DMS153 treated with DMSO at 0.1 percent for 48 hours (cell line): ENCODE measurements at regions not wholly inside any gene's neighbourhood (a gene's known extent, or its start where the extent isn't known, plus 50 kb on each side); places are given as distances from the start of the nearest gene placed in this dataset.
"Not testable (repeated sequence)": the region's sequence is repeated elsewhere in the genome, so short reads cannot be mapped to it uniquely, and the experiment has no call there.

Experiments used
- DNase-seq: peaks from one replicate; lab custom pipeline; 2025; ENCODE audit not compliant: unreplicated experiment; lab: John Stamatoyannopoulos, UW

GRCh38 chr11:112310848-112311247 is 50.2 kb upstream of the PLET1 start:
- no peak for DNase-seq

DNA sequence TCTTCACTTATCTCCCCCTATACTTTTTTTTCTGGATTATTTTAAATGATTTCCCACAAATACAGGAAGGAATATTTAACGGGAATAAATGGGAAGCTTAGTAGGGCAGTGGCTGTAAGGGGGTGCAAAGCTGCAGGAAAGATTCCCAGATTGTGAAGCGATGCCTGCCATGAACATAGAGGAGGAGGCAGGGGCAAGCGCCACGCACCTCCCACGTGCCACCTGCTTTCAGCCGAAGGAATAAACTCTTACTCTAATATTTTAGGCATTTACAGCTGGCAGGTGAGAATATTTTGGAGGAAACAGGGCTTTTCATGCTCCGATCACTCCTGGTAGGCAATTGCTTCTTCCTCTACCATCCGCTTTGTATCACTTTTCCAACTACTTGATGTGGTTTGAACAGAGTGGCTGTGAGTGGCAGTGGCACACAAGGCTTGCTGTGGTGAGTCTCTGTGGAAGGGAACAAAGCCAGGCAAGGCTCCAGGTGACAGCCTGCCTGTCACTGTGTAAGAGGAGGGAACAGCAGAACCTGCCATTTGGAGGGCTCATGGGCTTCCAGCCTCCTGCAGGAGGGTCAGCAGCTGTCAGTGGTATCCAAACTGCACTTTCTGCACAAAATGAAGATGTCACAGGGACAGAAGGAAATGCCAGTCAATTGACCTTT is 54.5 kb upstream of the PLET1 start:
- no peak for DNase-seq

DNA sequence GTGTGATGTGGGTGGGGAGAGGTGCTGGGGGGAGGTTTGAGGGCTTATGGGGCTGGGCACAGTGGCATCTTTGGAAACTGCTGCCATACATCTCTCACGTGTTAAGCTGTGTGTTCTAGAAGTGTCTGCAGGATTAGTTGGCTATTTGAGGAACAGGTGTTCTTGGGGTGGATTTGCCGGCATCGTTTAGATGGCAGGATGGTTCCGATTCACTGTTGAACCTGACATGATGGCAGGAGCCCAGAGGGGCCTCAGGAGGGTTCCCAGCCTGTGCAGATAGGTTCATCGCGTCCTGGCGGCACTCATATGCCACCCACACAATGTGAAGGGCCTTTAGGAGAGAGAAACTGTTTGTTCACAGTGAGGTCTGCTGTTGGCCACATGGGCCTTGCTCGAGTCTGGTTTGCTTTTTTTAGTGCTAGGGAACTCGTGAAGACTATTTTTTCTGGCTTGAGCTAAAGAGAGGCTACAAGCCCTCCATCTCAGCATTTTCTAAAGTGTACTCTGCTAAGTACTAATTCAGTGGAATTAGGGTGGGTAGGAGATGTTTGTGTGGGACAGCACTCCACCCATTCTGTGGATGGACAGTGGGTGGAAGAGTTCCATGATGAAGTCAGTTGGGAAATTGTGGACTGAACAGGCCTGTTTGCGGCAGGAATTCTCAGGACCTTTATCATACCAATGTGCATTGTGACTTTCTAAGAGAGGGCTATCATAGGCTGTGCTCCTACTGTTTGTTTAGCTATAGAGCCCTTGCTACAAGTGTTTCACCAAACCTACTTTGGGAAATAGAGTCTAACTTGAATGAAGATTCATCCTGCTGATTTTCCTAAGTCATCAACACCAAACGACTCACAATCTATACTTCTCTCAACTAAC is 55.4 kb upstream of the PLET1 start:
- DNase-seq, result no peak

GRCh38 chr11:112316971-112317370 is 56.3 kb upstream of the PLET1 start:
- DNase-seq, result no peak

DNA sequence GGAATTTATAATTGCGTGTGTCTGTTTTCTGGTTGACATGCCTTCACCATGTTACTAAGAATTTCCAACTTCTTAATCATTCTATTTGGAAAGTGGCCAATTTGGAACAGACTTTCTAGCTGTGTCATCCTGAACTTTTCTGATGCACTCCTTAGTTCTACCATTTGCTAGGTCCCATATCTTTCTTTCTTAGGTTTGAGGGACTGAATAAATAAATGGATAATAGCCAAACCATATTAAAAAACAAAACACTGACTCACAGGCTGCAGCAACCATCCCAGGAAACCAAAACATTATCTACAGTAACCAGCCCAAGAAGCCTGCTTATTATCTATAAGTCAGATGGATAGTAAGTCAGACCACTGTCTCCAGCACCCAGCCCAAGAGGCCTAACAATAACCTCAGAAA is 57.5 kb upstream of the PLET1 start:
- no peak for DNase-seq

GRCh38 chr11:112318661-112319060 is 58.0 kb upstream of the PLET1 start:
- DNase-seq, result no peak

DNA sequence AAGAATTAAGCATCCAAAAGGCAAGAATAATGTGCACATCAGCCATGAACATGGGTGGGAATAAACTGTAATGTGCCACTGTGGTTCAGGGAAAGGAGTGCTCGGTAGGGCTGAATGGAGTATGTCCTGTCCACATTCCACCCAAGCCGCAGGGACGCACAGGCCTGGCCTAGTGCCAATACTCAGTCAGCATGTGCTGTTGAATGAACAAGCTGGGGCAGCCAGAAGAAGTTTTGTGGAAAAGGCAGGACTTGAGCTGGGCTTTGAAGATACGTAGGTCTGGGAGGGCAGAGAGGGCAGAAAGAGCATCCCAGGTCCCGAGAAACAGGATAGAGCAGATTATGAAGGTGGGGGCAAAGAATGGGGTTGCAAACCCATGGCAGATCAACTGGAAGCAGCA is 60.0 kb upstream of the PLET1 start:
- peak; percentile 46 for DNase-seq

DNA sequence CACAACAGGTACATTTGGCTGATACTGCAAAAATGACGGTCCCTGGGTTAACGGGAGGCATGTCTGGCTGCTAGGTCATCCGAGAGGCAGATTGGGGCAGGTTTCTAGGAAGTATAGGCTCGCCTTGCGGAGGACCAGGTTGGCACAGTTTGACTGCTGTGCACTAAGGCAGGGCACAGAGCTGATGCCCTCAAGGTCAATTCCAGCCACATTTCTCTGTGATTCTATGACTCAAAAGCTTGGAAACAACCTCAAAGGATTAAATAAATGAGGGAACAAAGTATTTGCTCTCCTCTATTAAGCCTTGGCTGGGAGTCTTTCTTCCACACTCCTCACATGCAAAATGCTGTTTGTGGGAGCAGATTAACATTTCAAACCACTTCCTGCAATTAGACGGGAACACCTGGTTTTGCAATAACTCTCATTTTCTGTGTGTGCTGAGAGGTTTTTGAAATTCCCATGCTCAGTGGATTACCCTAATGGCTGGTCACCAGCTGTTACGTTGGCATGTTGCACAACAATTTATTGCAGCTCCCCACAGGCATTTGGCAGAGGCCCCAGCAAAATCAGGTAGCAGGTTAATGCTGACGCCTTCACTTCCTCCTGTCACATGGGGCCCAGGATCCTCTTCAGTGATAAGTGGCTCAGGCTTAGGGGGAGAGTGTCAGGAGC is 61.0 kb upstream of the PLET1 start:
- peak; percentile 63 for DNase-seq

DNA sequence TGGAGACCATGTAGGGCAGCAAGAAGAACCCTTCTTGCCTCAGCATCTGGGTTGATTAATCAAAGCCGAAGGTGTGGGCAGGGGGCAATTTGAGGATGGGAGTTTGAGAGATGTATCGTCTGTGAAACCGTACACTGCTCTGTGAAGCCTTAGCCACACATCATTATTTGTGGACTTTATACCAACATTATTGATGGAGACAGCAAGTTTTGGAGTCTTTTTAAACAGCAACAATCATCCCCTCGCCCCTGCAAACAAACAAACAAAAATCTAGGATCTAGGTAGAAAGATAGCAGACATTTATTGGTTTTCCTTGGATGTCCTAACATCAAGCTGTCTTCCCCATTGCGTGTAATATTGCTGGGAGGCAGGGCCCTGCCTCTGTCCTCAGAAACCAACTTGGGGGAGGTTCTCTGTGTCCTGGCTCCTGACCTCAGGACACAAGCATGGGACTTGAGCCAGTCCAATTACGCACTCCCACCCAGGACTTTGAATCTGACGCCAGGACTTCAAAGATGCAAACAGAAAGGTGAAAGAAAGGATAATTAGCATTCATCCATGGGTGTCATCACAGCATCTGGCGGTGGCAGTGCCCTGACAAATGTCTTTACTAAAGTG is 61.6 kb upstream of the PLET1 start:
- DNase-seq, result no peak

DNA sequence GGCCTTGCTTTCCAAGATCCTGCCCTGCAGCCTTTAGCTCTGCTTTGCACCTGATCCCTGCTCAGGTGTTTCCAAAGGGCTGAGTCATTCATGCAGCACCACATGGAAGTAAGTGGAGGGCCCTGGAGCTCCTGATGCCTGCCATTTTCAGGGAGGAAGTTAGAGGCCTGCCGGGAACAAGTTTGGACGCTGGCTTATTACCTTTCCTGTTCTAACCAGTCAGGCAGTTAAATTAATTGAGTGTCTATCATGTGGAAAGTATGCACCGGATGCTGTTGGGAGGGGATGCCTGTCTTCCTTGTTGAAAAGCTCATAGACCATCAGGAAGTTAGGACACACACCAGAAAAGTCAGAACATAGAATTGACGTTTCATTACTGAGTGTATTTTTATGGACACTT is 73.7 kb upstream of the PLET1 start:
- DNase-seq, result no peak

DNA sequence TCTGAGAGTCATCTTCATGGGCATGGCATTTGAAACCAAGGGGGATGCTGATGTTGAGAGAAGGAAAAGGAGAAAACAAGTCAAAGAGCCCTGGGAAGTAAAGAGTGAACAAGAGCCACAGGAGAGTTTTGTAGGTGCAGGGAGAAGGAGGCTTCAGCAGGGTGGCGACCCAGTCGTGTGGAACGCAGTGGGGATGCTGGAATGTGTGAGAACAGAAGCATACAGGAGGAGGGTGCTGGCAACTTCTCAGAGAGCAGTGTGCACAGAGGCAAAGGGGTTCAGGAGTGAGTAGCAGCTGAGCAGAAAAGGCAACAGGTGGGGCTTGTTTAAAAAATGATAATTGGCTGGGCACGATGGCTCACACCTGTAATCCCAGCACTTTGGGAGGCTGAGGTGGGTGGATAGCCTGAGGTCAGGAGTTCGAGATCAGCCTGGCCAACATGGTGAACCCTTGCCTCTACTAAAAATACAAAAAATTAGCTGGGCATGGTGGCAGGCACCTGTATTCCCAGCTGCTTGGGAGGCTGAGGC is 75.8 kb upstream of the PLET1 start:
- DNase-seq, result no peak

DNA sequence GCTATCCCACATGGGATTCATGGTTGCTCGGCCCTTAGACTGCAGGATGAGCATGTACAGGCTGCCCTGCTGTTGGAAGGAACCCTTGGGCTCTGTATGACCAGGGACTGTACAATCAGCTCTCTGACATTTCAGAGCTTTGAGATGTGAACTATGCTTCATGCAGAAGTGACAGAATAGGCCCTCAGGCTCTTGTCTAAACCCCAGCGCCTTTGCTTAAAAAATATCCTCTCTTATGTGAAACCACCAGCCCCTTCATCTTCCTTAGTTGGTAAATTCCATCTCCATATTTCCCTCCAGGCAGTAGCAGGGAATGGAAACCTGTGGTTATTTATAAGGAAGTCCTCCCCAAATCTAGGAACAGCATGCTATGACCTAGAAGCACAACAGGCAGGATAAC is 78.9 kb upstream of the PLET1 start:
- no peak for DNase-seq

DNA sequence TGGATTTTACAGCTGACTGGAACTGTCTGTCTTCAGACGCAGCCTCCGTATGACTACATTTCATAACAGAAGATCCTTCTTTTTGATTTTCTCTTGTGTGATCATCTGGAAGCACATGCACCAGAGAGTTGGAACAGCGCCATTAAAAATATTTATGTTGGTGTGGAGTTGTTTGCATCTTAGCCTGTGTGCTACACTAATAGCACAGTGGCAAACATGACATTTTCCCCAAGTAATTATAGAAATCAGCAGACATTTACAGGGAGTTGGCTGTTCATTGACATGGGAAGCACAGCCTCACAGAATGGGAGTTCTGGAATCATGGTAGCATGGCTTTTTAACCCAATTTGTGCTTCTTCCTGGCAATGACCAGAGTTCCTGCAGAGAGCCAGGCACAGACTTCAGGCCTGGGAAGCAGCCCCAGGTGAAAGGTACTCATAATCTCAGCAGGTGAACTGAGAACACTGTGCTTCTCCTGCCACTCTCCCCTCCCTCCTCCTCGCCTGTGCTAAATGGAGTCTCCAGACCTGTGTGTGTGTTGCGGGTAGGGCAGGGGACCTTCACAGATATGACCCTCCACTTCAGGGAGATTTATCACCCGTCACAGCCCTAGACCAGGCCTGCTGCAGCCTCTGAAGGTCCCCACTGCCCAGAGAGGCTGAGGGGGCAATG is 82.8 kb upstream of the PLET1 start:
- DNase-seq, result no peak

DNA sequence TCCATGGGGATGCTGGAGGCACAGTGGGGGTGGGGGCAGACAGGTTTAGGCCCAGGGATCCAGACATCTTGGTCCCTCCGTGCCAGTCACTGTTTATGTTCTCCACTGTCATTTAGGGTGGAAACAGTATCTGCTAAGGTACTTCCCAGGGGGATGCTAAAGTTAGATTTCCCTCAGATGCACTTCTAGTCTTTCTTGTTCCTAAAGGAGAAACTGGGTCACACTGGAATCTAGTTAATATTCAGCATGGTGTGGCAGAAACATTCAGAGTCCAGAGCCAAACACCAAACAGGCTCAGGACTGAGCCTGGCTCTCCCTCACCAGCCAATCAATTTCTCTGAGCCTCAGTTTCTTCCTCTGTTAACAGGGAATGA is 83.4 kb upstream of the PLET1 start:
- DNase-seq, result no peak

GRCh38 chr11:112345166-112345565 is 84.5 kb upstream of the PLET1 start:
- DNase-seq, result no peak

DNA sequence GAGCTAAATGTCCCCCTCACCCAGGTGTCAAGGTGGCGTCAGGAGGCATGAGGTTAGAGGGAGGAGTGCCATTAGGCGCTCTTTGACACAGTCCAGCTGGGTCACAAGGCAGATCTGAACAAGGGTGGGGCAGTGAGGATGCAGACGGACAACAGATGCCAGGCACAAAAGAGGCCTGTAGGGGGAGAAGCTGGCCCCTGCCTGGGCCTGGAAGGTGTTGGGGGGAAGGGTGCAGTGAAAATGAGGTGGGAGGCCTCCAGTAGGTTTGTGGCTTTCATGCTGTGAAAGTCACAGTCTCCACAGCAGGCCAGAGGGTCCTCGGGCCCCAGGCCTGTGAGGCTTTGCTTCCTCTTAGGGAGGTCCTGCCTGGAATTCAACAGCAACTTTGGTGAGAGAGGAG is 85.0 kb upstream of the PLET1 start:
- no peak for DNase-seq

- DNase-seq, result no peak
These were observed 85.9 kb upstream of the PLET1 start for GRCh38 chr11:112346586-112346985.

DNA sequence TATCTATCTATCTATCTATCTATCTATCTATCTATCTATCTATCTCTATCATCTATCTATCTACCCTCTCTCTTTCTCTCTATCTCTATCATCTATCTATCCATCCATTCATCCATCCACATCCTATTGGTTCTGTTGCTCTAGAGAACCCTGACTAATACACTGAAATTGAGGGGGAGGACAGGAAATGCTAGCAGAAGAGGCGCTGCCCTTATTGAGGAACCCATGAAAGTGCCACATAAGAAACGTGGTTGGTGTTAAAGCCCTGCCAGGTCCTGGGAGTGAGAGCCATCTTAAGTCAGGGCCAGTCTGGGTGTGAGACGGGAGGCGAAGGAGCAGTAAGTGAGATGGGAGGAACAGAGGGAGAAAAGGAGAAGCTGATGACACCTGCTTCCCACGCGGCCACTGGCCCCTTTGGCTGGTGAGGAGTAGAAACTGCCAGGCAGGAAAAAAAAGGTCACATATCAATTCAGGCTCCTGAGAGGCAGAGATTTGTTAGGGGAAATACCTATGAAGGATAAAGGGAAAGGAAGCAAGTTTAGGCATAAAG is 87.9 kb upstream of the PLET1 start:
- DNase-seq, result no peak

GRCh38 chr11:112351423-112351822 is 90.8 kb upstream of the PLET1 start:
- DNase-seq, result not testable (repeated sequence)

DNA sequence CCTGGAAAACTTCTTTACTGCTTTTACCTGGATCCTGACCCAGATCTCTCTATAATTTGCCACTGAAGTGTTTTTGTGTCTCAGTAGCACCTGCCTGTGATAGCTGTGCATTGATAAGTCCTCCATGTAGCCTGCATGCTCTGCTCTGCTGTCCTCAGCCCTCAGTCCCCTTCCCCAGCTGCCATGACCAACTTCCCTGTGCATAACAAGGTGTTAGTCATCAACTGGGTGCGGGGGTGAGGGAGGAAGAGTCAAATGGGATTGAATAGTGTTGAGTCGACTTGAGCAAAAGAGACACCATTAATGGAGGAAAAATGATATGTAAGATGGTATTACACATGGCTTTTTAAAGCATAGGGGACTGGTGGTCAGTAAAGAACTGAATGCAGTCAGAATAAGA is 92.2 kb upstream of the PLET1 start:
- no peak for DNase-seq

- no peak for DNase-seq
These were observed 93.7 kb upstream of the PLET1 start for GRCh38 chr11:112354364-112354763.
